H1 (cell line): ENCODE measurements at regions not wholly inside any gene's neighbourhood (a gene's known extent, or its start where the extent isn't known, plus 50 kb on each side); places are given as distances from the start of the nearest gene placed in this dataset.

ENCODE experiments used
- CTCF ChIA-PET: fragments of 300-600 bp; sonication (Branson Sonifier 250); formaldehyde crosslinking; loops from one replicate; lab custom pipeline; 2021; ENCODE audit not compliant: partially characterized antibody; lab: Charles Lee
- POLR2A ChIA-PET: fragments of 300-600 bp; sonication (Branson Sonifier 250); formaldehyde crosslinking; loops from one replicate; lab custom pipeline; 2021; ENCODE audit warnings: inconsistent platforms; ENCODE audit not compliant: partially characterized antibody; lab: Charles Lee
- DNase-seq, 2 experiments: peaks; one replicate each; pipeline versions ENCODE4 v3.0.0 to v3.0.0-alpha.2; 2010 to 2022; ENCODE audit warnings: low spot score in 2 of 2, low read depth in 1 of 2, mixed read lengths in 1 of 2
- FAIRE-seq: peaks from 2 replicates; lab custom pipeline; 2011; peaks lifted over from hg19 to GRCh38; lab: Jason Lieb, UNC
- H2AFZ ChIP-seq: 2 replicates; pipeline ENCODE4 v1.8.1; 2012; ENCODE audit warnings: low read length, inconsistent platforms
- H2AK5ac ChIP-seq: 2 replicates; pipeline ENCODE4 v1.6.1; 2013; ENCODE audit warnings: low read depth, low read length
- H2BK120ac ChIP-seq: replicated peaks from 2 replicates; pipeline ENCODE3; 2013; ENCODE audit warnings: low read depth, low read length, inconsistent platforms
- H2BK12ac ChIP-seq: 2 replicates; pipeline ENCODE4 v1.6.1; 2013; ENCODE audit warnings: low read depth, low read length
- H2BK15ac ChIP-seq: 2 replicates; pipeline ENCODE4 v1.6.1; 2013; ENCODE audit warnings: low read length
- H2BK20ac ChIP-seq: 2 replicates; pipeline ENCODE4 v1.6.1; 2013; ENCODE audit warnings: low read length
- H2BK5ac ChIP-seq: 2 replicates; pipeline ENCODE4 v1.6.1; 2013; ENCODE audit warnings: low read depth, low read length
- H3K14ac ChIP-seq: 2 replicates; pipeline ENCODE4 v1.6.1; 2013; ENCODE audit warnings: inconsistent platforms; ENCODE audit not compliant: insufficient read length
- H3K18ac ChIP-seq: 2 replicates; pipeline ENCODE4 v1.6.1; 2013; ENCODE audit warnings: low read length; ENCODE audit errors: extremely low read depth
- H3K23ac ChIP-seq: 2 replicates; pipeline ENCODE4 v1.6.1; 2013; ENCODE audit warnings: inconsistent platforms; ENCODE audit not compliant: insufficient read length
- H3K23me2 ChIP-seq: 2 replicates; pipeline ENCODE4 v1.6.1; 2013; ENCODE audit warnings: low read depth, low read length
- H3K27ac ChIP-seq: 2 replicates; pipeline ENCODE4 v1.6.1; 2011; ENCODE audit warnings: low read depth, low read length, inconsistent platforms
- H3K27me3 ChIP-seq, 4 experiments: replicated peaks in 1 of 4; 1 replicate in 1 of 4; 2 replicates in 3 of 4; pipeline versions ENCODE4 v1.6.1 to v1.8.1; 2011 to 2013; ENCODE audit warnings: low read length in 3 of 4, mild to moderate bottlenecking in 3 of 4, inconsistent platforms in 2 of 4, mixed read lengths in 2 of 4, moderate library complexity in 1 of 4; ENCODE audit not compliant: control insufficient read depth in 3 of 4, insufficient read depth in 3 of 4; ENCODE audit errors: extremely low read depth in 1 of 4
- H3K36me3 ChIP-seq, 4 experiments: 2 replicates each; pipeline versions ENCODE4 v1.6.1 to v1.8.1; 2011 to 2013; ENCODE audit warnings: mild to moderate bottlenecking in 4 of 4, low read length in 3 of 4, moderate library complexity in 2 of 4, control low read depth in 1 of 4, inconsistent platforms in 1 of 4; ENCODE audit not compliant: insufficient read depth in 4 of 4, control insufficient read depth in 2 of 4
- H3K4ac ChIP-seq: replicated peaks from 2 replicates; pipeline ENCODE3; 2013; ENCODE audit warnings: low read length, low read depth, mixed read lengths, inconsistent platforms; ENCODE audit not compliant: insufficient read length
- H3K4me1 ChIP-seq, 4 experiments: replicated peaks in 1 of 4; 1 replicate in 1 of 4; 2 replicates in 3 of 4; pipeline versions ENCODE4 v1.6.1 to v1.8.1; 2011 to 2013; ENCODE audit warnings: low read length in 3 of 4, inconsistent platforms in 2 of 4, mixed read lengths in 1 of 4; ENCODE audit not compliant: insufficient read depth in 4 of 4, control insufficient read depth in 3 of 4
- H3K4me2 ChIP-seq, 2 experiments: 2 replicates each; pipeline versions ENCODE4 v1.6.1 to v1.8.1; 2011 to 2013; ENCODE audit warnings: low read depth in 2 of 2, low read length in 2 of 2, control low read depth in 1 of 2, inconsistent platforms in 1 of 2, mild to moderate bottlenecking in 1 of 2; ENCODE audit not compliant: insufficient read depth in 1 of 2
- H3K4me3 ChIP-seq, 4 experiments: fragments of 200-600, 300-600 bp in 1 of 4; sonication (generic), shearing (Covaris generic), sonication (Bioruptor Twin) in 1 of 4; 2 replicates each; pipeline versions ENCODE4 v1.5.1 to v1.8.1; 2011 to 2016; ENCODE audit warnings: low read length in 4 of 4, low read depth in 3 of 4, control low read depth in 2 of 4, inconsistent platforms in 2 of 4, mild to moderate bottlenecking in 2 of 4, mixed read lengths in 1 of 4, moderate library complexity in 1 of 4; ENCODE audit not compliant: insufficient read depth in 2 of 4; ENCODE audit errors: extremely low read depth in 1 of 4
- H3K56ac ChIP-seq: replicated peaks from 2 replicates; pipeline ENCODE3; 2013; ENCODE audit warnings: low read depth, mild to moderate bottlenecking, mixed read lengths, low read length, inconsistent platforms; ENCODE audit not compliant: insufficient read length
- H3K79me1 ChIP-seq: 2 replicates; pipeline ENCODE4 v1.6.1; 2013; ENCODE audit warnings: low read depth, low read length, control low read depth
- H3K79me2 ChIP-seq, 2 experiments: 2 replicates each; pipeline versions ENCODE4 v1.6.1 to v1.8.1; 2012 to 2013; ENCODE audit warnings: low read length in 2 of 2, mild to moderate bottlenecking in 2 of 2, inconsistent platforms in 1 of 2; ENCODE audit not compliant: insufficient read depth in 2 of 2, control insufficient read depth in 1 of 2
- H3K9ac ChIP-seq, 4 experiments: replicated peaks in 1 of 4; 1 replicate in 1 of 4; 2 replicates in 3 of 4; pipeline versions ENCODE4 v1.6.1 to v1.8.1; 2011 to 2013; ENCODE audit warnings: low read depth in 3 of 4, low read length in 3 of 4, control low read depth in 2 of 4, mild to moderate bottlenecking in 2 of 4, moderate library complexity in 2 of 4, inconsistent platforms in 1 of 4; ENCODE audit errors: extremely low read depth in 1 of 4
- H3K9me3 ChIP-seq, 2 experiments: 2 replicates each; pipeline versions ENCODE4 v1.6.1 to v1.8.1; 2012 to 2013; ENCODE audit warnings: mild to moderate bottlenecking in 2 of 2, moderate library complexity in 2 of 2, control low read depth in 1 of 2, inconsistent platforms in 1 of 2, low read depth in 1 of 2, low read length in 1 of 2, mixed read lengths in 1 of 2; ENCODE audit not compliant: insufficient read depth in 2 of 2
- H4K20me1 ChIP-seq, 2 experiments: replicated peaks in 1 of 2; 2 replicates each; pipeline versions ENCODE3 to v1.8.1; 2011 to 2013; ENCODE audit warnings: inconsistent platforms in 2 of 2, low read length in 2 of 2, mild to moderate bottlenecking in 1 of 2; ENCODE audit not compliant: insufficient read depth in 2 of 2, control insufficient read depth in 1 of 2
- H4K5ac ChIP-seq: 2 replicates; pipeline ENCODE4 v1.6.1; 2013; ENCODE audit warnings: low read length, low read depth, mixed read lengths, inconsistent platforms; ENCODE audit not compliant: insufficient read length
- H4K8ac ChIP-seq: 2 replicates; pipeline ENCODE4 v1.8.0; 2013; ENCODE audit warnings: mild to moderate bottlenecking, moderate library complexity, low read length, inconsistent platforms; ENCODE audit not compliant: insufficient read depth; ENCODE audit errors: extremely low read depth
- H4K91ac ChIP-seq: replicated peaks from 2 replicates; pipeline ENCODE3; 2013; ENCODE audit warnings: low read length, mixed read lengths, inconsistent platforms; ENCODE audit not compliant: insufficient read length
- ATF3 ChIP-seq: IDR thresholded peaks from 2 replicates; pipeline ENCODE4 v1.6.1; 2011; ENCODE audit warnings: low read depth, mild to moderate bottlenecking, low read length; ENCODE audit not compliant: insufficient read depth
- CBX5 ChIP-seq: fragments of 300-800, 300-1000 bp; sonication (generic); IDR thresholded peaks from 2 replicates; pipeline ENCODE4 v1.7.1; 2016; ENCODE audit warnings: antibody characterized with exemption, low read length, low read depth
- CHD2 ChIP-seq: IDR thresholded peaks from 2 replicates; pipeline ENCODE4 v1.6.1; 2012; ENCODE audit warnings: low read length, improper control_type of control experiment
- HDAC2 ChIP-seq, 2 experiments: fragments of 300-600 bp in 1 of 2; sonication (generic) in 1 of 2; IDR thresholded peaks; 2 replicates each; pipeline ENCODE4 v1.6.1; 2011 to 2012; ENCODE audit warnings: low read depth in 2 of 2, low read length in 2 of 2, mild to moderate bottlenecking in 2 of 2, moderate library complexity in 2 of 2, borderline replicate concordance in 1 of 2, inconsistent platforms in 1 of 2
- KDM1A ChIP-seq: fragments of 200-600, 300-600 bp; sonication (generic); IDR thresholded peaks from 2 replicates; pipeline ENCODE4 v1.7.1; 2016; ENCODE audit warnings: mild to moderate bottlenecking, low read length, borderline replicate concordance
- KDM5A ChIP-seq: fragments of 200-600 bp; IDR thresholded peaks from 2 replicates; pipeline ENCODE4 v1.7.1; 2012; ENCODE audit warnings: mild to moderate bottlenecking, low read length, inconsistent platforms, mixed read lengths
- WGBS, 2 experiments: shearing (Covaris generic) in 1 of 2; methylation state at CpG; one replicate each; pipeline versions ENCODE4 v1.1.6 to v1.1.7; 2013 to 2015; ENCODE audit warnings: low lambda C conversion rate in 2 of 2, mixed read lengths in 2 of 2, inconsistent platforms in 1 of 2, low coverage in 1 of 2, missing lambda C conversion rate in 1 of 2; ENCODE audit not compliant: insufficient replicate concordance in 2 of 2, insufficient coverage in 1 of 2, insufficient read length in 1 of 2; ENCODE audit errors: extremely low coverage in 1 of 2, missing lambda C conversion rate in 1 of 2; 5-methylcytosine and 5-hydroxymethylcytosine counted together

GRCh38 chr1:29531596-29531995 lies 295.3 kb downstream of the PTPRU start:
- Histone ChIP-seq H4K91ac (no peak overlapping the region), H3K4me2 (no peak overlapping the region), H2BK120ac (no peak overlapping the region), H3K36me3 (no peaks in the 10 kb centered on the region), H3K27ac (no peak overlapping the region), H2AFZ (no peak overlapping the region; the same call in 1 of the 2 replicates), H3K4ac (no peak overlapping the region), H3K79me2 (no peaks in the 10 kb centered on the region), H3K18ac (no peak overlapping the region), H2BK20ac (no peak overlapping the region), H3K4me1 (no peaks in the 10 kb centered on the region), H4K20me1 (no peaks in the 10 kb centered on the region), H3K56ac (no peak overlapping the region), H3K4me3 (no peak overlapping the region), H3K23ac (no peak overlapping the region), H4K5ac (no peak overlapping the region), H3K79me1 (no peaks in the 10 kb centered on the region), H3K27me3 (no peaks in the 10 kb centered on the region), H4K8ac (no peak overlapping the region), H2BK15ac (no peak overlapping the region), H3K9ac (no peak overlapping the region), H3K14ac (no peak overlapping the region), H3K23me2 (no peaks in the 10 kb centered on the region), H3K9me3 (peaks cover 0 to 10% of the 10 kb centered on the region in 2 experiments; a peak in 1 of 4 replicates), H2AK5ac (no peak overlapping the region), H2BK12ac (no peak overlapping the region), H2BK5ac (no peak overlapping the region)
- no peak for TF ChIP-seq KDM1A
- no peak for TF ChIP-seq CHD2
- no peak for TF ChIP-seq ATF3
- no peak for TF ChIP-seq CBX5
- TF ChIP-seq KDM5A: no peak
- no peak for TF ChIP-seq HDAC2 (IDR thresholded peaks at IDR 0.05; ENCODE audit: borderline replicate concordance in 1 of 2, low read depth in 2 of 2, low read length in 2 of 2)
- POLR2A ChIA-PET: no interaction called here
- FAIRE-seq (no peak), DNase-seq (no peak)
- CTCF ChIA-PET: no interaction called here
- 86% methylated on average over 2 of the region's 2 CpGs; no CpG with 5 or more reads in 1 of the 2 experiments for WGBS, 2 experiments
